ENCODE measurements at regions not wholly inside any gene's neighbourhood (a gene's known extent, or its start where the extent isn't known, plus 50 kb on each side); places are given as distances from the start of the nearest gene placed in this dataset.

DNA sequence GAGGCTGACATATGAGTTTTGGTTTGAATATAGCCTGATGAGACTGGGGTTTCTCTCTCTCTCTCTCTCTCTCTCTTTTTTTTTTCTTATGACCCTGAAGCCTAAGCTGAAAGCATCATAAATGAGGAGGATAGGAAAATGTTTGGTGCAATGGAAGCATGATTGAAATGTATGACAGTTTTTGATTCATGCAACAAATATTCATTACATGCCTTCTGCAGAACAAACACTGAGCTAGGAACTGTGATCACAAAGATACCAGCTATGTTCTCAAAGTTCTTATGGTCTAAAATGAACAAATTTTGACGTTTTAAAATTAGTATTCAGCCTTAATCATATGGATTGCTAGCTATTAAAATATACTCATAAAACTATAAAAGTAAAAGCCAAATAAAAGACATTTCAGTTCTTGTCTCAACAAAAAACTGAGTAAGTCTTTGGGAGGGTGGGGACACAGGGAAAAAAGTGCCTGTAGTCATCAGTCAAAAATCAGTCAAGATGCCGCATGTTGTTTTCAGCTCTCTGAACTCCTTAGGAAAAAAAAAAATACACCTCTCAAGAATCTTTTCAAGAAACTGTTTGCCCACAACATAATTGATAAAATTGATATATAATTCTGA lies 57.2 kb downstream of the NKX6-1 start:
- no peak for DNase-seq

DNA sequence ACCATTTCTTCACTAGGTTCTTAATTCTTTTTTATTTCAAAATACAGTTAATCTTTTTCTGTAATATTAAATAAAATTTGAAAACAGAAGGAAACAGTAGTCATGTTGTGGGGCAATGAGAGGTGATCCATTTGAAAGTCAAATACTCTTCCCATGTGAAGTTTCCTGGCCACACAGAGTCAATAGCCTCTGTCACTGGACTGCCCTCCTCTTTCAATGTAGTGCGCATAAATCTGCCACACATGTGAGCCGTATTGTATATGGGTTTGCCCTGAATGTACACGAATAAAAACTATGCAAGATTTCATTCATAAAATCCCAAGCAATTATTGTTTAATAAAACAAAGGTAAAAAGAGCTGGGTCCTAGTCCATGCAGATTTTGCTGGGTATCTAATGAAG lies 59.1 kb downstream of the NKX6-1 start:
- no peak for DNase-seq

DNA sequence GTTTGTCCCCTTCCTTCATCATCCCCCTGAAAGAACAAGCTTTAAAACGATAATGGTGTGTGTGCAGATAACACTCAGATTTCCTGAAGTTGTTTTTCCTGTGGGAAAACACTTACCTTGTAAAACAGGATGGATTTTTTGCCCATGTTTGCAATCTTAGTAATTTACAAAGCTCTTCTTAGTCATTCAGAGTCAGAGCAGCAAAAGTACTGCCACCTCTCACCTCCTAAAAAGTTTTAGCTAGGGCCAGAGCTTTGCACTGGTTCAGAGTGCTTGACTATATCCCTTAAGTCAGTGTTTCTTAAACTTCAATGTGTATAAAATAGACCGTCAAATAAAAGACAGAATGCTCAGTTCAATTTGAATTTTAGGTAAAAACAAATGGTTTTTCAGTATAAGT lies 62.3 kb downstream of the NKX6-1 start:
- DNase-seq, result no peak

DNA sequence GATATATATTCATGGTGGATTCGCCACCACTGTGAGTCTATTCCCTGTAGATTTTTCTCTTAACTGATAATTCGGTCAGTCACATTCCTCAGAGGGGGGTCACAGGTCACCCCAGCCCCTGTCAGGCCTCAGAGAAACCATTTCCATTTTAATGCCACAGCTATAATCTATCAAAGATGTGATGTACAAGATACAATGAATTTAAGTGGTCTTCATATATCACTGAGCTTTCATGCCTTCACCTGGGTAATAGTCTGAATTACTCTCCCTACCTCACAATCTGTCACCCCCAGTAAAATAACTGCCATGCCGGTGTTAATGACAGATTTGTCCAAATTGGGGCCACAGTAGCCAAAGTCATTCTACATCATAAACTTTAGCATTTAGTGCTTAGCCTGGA lies 64.7 kb downstream of the NKX6-1 start:
- no peak for DNase-seq

DNA sequence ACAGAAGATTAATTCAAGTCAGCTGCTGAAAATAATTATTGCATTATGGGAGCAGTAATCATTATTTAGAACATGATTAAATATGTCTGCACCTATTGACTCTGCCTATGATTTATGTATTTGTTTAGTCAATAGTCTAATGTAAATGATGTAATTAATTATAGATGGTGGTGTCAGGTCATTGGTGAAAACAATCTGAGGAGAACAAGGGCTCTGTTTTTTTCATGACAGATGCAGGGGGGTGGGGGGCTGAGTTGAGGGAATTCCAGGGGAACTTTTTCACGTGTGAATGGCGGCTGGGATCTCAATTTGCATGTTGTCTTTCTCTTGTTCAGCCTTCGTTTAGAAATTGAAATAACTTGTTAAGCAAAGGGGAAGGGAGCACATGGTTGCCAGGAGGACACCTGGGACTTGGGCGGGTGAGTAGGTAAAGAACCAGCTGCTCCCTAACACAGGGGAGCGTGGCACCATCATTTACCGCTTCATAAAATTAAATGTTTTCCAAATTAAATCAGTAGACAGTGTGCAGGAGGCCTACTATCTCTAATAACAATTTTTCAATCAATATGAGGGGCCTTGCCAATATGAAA lies 65.4 kb downstream of the NKX6-1 start:
- no peak for DNase-seq

DNA sequence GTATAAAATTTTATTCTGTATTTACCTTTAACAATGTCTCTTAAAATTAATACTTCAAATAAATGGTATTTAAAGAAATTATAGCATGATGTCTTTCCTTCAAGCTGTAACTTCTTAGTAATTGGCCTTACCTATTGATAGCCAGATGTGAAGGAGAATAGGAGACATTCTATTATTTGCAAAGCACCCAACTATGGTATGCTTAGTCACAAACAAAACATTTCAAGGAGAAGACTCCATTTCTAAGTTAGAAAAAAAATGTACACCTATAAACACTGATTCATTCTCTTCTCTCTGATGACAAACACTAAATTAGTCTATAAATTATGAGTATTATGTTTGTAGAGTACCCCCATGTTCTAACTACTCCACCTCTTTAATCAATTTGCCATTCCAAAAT lies 66.4 kb downstream of the NKX6-1 start:
- DNase-seq, result no peak

DNA sequence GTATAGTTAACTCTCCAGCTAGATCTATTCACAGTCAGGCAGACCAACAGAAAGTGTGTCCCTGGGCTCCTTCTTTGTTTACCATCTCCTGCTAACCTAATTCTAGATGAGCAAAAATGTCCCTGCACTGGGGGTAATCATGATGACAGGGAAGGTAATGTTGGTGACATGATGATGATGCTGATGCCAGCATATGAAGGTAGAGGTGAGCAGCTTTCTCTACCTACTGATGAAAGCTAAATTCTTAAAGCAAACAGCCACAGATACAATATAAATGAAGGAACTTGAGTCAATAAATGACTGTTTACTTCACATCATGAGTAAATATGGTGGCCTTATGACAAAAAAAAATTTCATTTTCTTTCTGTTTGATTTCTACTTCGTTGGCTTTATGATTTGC lies 78.5 kb downstream of the NKX6-1 start:
- no peak for DNase-seq

DNA sequence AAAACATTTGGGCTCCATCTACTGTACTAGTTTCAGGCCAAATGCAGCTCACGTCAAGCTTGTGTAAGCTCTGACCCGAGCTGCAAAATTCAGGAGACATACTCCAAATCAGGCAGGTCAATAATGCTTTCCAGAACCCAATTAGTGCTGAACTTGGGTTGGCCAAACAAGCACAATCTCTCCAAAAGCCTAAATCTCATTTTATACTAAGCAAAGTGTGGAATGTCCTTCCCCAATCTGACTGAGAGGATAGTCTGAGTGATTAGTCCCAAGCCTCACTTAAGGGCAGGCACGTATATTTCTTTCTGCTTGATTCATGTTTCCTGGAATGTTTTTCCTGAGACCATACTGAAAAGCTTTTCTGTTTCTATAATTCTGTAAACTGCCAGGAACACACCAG lies 79.9 kb downstream of the NKX6-1 start:
- no peak for DNase-seq

DNA sequence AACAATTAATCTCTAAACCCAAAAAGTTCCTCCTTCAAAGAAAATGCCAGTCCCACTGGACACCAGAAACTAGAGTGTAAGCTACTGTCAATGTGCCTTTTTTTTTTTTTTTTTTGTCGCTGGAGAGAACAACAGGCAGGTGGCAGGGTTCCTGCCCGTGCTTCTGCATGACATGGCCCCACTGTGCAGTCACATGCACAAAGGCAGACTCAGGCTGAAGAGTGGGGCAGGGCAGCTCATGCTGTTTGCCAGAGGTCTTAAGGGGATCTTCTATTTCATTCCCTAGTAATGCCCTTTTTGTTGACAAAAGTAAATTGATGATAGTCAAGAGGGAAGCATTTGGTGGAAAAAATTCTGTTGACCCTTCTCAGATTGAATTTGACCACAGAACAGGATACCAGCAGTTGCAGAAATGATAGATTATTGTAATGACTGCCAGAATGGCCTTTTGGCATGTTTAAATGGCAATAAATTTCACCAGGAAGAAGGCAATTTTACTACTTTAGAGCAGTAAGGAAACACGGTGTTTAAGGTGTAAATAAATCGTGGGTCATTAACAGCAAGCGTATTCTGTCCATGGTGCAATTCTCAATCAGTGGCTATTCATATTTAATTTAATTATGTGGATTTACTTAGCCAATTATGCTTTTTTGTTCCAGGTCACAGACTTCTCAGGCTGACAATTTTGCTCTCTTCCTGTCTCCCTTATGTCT lies 80.9 kb downstream of the NKX6-1 start:
- no peak for DNase-seq

DNA sequence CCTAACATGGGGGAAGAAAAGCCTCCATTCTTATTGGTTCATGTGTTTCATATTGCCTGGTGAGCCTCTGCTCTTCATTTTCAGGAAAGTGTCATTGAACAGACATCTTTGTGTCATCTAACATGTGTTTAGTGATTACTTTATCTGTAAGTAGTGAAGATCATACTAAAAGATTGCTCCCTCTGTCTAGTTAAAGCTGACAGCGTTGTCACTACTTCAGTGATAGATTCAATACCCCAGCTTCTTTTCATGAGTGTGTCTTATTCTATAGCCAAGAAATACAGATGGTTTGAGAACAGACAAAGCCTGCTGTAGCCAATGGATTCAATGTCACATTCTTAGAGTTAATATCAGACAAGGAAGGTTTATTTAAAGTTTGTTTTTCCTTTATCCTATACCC lies 85.1 kb downstream of the NKX6-1 start:
- no peak for DNase-seq

DNA sequence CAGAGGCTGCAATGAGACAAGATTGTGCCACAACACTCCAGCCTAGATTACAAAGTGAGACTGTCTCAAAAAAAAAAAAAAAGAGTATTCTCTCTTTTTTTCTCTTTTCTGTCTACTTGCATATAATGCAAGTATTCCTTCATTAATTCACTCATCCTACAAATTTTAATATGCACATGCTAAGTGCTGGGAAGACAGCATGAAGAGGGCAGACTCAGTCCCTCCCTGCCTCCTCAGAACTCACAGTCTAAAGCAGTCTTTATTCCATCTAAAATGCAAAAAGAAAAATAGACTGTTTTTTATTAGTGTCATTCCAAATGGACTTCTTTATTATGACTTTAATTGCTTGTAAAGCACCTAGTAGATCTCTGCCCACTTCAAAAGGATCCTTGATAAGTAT lies 85.6 kb downstream of the NKX6-1 start:
- no peak for DNase-seq

DNA sequence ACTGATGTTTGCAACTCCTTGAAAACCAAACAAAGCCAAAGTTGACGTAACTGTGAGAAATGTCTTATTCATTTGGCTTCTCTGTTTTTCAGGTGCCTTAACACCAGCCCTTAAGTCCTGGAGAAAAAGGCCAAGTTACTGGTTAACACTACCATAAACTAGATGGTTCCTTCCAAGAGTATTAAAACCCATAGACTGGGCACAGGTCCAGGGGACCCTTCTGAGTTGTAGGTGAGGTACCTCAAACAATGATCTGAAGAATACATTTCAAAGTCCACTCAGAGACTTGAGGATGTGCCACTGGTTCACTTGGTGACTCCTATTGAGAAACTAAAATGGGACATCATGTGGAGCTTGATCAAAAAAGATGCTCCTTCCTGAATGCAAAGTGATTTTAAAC lies 87.0 kb downstream of the NKX6-1 start:
- DNase-seq, result no peak

DNA sequence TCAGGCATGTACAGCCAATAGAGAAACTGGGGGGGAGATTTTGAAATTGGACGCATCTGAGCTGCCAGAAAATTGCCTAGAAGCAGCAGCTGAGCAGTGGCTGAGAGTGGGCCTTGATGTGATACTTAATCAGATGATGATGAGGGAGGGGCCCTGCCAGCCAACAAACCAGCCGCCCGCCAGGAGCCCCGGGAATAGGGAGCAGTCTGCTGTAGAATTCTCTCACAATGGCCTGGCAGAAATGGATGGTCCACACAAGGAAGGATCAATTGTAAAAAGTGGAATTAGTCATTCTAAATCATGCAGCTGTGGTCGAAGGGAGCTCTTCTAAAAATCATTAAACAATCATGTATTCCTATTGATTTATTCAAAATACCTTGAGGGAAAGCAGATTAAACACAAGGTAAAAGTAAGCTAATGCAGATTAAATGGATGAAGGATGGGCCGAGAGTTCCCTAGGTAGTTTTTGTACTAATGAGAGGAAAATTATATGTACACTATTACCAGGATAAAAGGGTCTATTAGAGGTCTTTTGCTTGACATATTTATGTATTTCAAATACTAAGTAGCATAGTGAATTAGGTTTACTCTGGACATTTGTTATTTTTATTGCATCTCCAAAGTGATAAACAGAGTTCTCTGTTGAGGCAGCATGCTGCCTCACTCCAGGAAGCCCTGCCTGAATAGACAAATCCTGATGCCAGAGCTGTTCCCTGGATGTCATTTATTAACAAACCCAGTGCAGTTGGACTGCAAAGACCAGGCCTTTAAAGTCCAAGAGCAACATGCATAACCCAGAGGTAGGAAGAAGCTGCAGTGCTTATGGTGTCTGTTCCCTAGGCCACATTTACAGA lies 91.3 kb downstream of the NKX6-1 start:
- no peak for DNase-seq

DNA sequence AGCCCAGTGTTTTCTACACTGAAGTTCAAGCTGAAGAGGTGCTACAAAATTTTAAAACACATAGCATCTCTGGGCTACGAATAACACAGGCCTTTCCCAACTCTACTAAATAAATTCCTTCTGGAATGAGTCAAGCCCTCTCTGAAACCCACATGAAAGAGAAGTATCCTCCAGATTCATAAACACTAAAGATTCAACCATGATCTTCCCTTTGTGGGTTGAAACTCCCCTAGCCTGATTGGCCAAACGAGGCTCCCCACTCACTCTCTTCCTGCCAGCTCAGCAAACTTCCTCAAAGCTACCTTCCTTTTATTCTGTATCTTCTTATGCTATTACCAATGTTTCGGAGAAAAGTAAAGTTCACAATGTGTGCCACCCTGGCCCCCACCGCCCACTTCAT lies 95.4 kb downstream of the NKX6-1 start:
- peak; percentile 60 for DNase-seq

DNA sequence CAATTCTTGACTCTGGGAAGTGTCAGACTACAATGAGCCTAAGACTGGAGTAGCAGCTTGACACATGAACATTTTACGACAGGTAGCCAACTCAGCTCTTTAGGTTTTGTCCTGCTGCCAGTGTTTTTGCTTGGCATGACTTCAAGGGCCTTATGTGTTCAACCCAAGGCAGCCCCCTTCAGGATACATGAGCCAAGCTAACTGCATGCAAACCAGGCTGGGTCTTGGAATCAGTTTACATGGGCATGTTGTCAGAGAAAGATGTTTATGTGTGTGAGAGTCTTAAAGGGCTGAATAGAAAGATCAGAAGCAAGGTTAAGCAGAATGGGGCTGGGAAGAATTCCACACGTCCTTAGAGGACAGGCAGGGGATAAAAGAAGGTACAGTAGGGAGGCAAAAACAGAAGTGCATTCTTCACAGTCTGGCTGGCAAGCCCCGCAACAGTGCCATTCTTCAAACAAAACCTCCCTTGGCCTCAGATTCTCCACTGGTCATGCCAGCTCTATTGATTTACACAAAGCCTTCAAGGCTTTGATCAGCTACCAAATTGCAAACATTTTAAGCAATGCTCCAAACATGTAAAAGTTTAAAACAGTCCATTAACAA lies 97.3 kb downstream of the NKX6-1 start:
- no peak for DNase-seq

DNA sequence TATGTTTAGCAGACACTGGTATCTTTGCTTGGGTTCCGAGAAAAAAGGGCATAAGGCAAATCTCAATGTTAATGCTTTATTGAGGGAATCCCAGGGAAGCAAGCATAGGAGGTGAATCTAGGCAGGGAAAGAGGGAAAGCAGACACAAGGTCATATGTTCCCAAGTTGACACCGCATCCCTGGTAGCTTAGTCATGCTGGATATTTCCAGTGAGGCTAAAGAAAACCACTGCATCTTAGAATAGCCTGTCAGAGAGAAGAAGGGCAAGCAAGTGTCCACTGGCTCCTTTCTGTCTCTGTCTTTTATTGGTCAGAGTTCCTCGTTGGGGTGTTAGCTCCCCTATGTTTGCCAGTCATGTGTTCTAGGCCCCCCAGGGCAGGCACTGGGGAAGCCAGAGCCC lies 104.7 kb downstream of the NKX6-1 start:
- DNase-seq, result no peak

DNA sequence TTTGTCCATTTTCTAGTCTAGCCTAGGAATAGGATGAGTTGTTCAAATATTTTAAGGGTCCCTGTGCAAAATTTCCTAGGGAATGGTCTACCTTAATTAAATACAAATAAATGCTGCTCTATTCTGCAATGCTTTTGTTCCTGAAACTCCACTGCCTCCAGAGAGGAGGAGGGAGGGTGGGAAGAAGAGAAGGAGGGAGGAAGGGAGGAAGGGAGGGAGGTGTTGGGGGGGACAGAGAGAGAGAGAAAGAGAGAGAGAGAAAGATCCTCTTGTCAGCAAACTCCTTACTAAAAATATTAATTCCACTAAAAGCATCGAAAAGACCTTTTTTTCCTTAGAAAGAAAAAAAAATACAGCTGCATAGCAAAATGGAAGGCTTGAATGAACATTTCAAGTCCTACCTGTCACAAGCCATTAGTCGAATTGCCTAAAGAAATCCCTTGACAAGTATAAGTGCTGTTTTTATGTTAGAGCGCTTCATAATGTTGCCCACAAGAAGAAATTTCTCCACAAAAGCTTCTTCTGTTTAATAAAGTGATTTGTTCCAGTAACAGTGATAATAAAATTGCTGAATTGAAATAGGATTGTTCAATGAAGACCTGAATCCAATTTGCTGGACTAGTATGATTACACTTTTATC lies 106.0 kb downstream of the NKX6-1 start:
- DNase-seq, result no peak

DNA sequence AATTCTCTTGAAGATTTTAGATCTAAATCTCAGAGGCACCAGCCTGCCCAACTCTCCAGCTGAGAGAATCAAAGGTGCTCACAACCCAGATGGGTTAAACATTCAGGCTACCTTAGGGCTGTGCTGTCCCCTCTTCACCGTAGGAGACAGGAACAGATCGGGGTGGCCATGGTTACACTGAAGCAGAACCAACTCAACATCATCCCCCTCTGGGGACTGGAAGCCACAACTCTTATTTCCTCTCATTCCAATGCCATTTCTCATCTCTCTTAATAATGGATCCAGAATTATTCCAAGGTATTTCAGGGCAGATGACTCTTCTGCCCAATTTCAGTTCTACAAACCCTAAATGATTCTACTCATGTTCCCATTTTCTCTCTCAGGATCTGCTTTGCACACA lies 109.7 kb downstream of the NKX6-1 start:
- no peak for DNase-seq

DNA sequence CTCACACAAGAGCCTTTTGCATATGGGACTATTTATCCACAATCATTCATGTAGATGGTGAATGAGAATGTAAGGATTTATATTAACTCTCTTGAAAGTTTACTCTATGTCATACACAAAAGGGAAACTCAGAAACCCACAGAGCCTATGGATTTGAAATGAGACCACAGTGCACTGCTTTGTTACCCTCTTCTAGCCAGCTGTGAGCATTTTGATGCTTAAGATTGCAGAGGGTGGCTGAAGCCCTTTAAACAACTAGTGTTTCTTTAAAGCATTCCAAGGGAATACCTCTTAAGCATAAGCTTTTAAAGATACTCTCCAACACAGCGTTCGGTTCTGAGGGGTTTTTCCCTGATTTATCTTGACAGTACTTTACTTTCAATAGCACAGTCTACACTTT lies 113.9 kb downstream of the NKX6-1 start:
- no peak for DNase-seq

DNA sequence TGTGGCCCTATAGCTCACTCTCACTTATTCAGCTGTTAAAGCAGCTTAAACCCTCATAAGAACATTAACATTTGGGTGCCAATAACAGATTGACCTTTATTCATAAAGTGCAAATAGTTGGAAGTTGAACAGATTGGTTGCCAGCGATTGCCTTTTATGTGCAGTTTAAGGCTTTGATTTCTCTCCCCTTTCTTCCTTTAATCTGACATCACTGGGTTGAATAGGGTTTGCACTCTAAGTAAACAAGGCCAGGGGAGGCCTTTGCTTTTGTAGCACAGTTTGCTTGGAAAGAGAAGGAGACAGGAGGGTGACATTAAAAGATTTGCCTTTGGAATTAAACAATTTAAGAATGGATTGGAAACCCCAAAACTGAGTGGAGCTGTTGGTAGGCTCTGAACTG lies 114.3 kb downstream of the NKX6-1 start:
- DNase-seq, result no peak

DNA sequence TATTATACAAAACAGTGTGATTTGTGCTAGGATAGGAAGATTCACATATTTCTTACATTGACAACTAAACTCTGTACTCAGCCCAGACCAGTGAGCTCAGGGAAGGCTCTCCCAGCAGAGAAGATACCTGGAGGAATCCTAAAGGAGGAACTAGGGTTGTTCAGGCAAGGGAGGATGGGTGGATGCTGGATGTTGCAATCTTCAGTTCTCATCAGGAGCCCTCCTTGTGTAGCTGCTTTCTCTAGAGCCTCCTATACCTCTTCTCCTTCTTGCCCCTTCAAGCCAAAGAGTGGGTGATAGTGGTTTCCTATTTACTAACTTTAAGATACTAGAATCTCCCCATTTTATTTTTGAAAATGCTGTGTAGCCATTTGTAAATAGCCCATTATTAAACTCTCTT lies 117.3 kb downstream of the NKX6-1 start:
- DNase-seq, result no peak

DNA sequence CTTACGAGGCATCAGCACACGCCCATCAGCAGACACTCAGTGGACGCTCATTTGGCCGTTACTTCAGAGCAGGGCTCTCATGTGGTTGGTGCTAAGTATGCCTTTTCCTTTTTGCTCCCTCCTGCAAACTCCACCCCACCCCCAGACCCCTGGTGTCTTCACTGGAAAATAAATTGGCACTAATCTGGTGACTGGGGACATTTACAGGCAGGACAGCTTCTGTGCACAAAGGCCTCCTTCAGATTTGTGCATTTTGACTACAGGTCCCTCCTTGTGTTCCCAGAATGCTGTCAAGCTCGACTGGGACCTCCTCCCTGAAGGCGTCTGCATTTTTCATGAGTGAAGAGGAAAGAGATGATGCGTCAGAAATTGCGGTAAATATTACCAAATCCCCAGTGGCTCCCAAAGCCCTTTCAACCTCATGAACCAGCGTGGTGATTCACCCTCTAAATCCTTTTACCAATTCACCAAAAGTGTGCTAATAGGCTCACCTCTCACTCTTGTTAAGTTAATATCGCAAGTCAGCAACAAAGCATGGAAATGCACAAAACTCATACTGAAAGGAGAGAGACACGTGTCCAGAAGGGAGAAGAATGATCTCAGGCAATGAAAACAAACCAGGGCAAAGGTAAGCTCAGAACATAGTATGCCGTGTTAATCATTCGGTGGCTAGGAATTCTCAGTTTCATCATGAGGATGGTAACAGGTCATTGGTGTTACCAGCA lies 119.0 kb downstream of the NKX6-1 start:
- no peak for DNase-seq
